LNCaP clone FGC (cell line): ENCODE measurements at regions not wholly inside any gene's neighbourhood (a gene's known extent, or its start where the extent isn't known, plus 50 kb on each side); places are given as distances from the start of the nearest gene placed in this dataset.
"Not testable (repeated sequence)": the region's sequence is repeated elsewhere in the genome, so short reads cannot be mapped to it uniquely, and the experiment has no call there.

Experiments used
- DNase-seq: peaks from one replicate; pipeline ENCODE4 v3.0.0-alpha.2; 2011; ENCODE audit warnings: low read depth
- H3K4me3 ChIP-seq: 2 replicates; pipeline ENCODE4 v1.5.1; 2011; ENCODE audit warnings: mild to moderate bottlenecking, low read depth, low read length, control low read depth
- CTCF ChIP-seq: IDR thresholded peaks from 2 replicates; pipeline ENCODE4 v1.5.1; 2012; ENCODE audit warnings: mild to moderate bottlenecking; ENCODE audit not compliant: control insufficient read depth, insufficient read depth; ENCODE audit errors: extremely low read depth

- TF ChIP-seq CTCF = no peak
- DNase-seq = no peak
- H3K4me3 ChIP-seq = no peak overlapping the region
These were observed 186.3 kb downstream of the IGLL1 start for GRCh38 chr22:23393721-23394320.

- not testable (repeated sequence) for H3K4me3 ChIP-seq, DNase-seq
These were observed 186.9 kb downstream of the IGLL1 start for GRCh38 chr22:23393199-23393598.

GRCh38 chr22:23392420-23393121 lies 187.5 kb downstream of the IGLL1 start:
- TF ChIP-seq CTCF = no peak

GRCh38 chr22:23391022-23391421 lies 189.1 kb downstream of the IGLL1 start:
- DNase-seq = no peak
- H3K4me3 ChIP-seq = no peak overlapping the region
- no peak for TF ChIP-seq CTCF

More at GRCh38 chr22:23392420-23393121, 187.5 kb downstream of the IGLL1 start:
- no peak overlapping the region for H3K4me3 ChIP-seq
- no peak for DNase-seq

GRCh38 chr22:23389271-23390071 lies 190.6 kb downstream of the IGLL1 start:
- H3K4me3 ChIP-seq = no peak overlapping the region
- no peak for DNase-seq
- no peak for TF ChIP-seq CTCF

- DNase-seq = no peak
- no peak for TF ChIP-seq CTCF
These were observed 191.6 kb downstream of the IGLL1 start for GRCh38 chr22:23388517-23388890.

GRCh38 chr22:23387827-23388516 lies 192.1 kb downstream of the IGLL1 start:
- no peak for TF ChIP-seq CTCF
- no peak for DNase-seq
- no peak overlapping the region for H3K4me3 ChIP-seq

More at GRCh38 chr22:23388517-23388890, 191.6 kb downstream of the IGLL1 start:
- no peak overlapping the region for H3K4me3 ChIP-seq
